ENCODE measurements at regions not wholly inside any gene's neighbourhood (a gene's known extent, or its start where the extent isn't known, plus 50 kb on each side); places are given as distances from the start of the nearest gene placed in this dataset.

- no peak for TF ChIP-seq RCOR1 (IDR thresholded peaks at IDR 0.05; ENCODE audit: low read depth, low read length)
- TF ChIP-seq CHD4 (IDR thresholded peaks at IDR 0.05; ENCODE audit: borderline replicate concordance) = no peak
- TF ChIP-seq BCL3 (IDR thresholded peaks at IDR 0.05) = no peak
- no peak for TF ChIP-seq NFE2L2 (conservative IDR thresholded peaks at IDR 0.05; ENCODE audit: low read length)
- no peak for TF ChIP-seq ZFP36 (IDR thresholded peaks at IDR 0.05; ENCODE audit: borderline replicate concordance, partially characterized antibody)
- TF ChIP-seq MYC (IDR thresholded peaks at IDR 0.05; ENCODE audit: borderline replicate concordance, low read length) = no peak
- TF ChIP-seq REST (IDR thresholded peaks at IDR 0.05) = no peak
Observed at GRCh38 chrX:74065831-74066390, 213.4 kb upstream of the XIST start (continued).

GRCh38 chrX:74063426-74064155 lies 211.1 kb upstream of the XIST start:
- DNase-seq (ENCODE audit: low read depth in 1 of 2, low spot score in 1 of 2) (no peak), FAIRE-seq (no peak), ATAC-seq (no peak)
- Histone ChIP-seq H3K4me3 (no peak overlapping the region), H3K4me1 (no peaks in the 10 kb centered on the region), H3K4me2 (no peak overlapping the region), H3K27ac (no peak overlapping the region), H3K9me3 (no peaks in the 10 kb centered on the region)
- ChIA-PET POLR2A (no interaction called here), CTCF (no interaction called here)
- no peak for TF ChIP-seq HDAC2 (IDR thresholded peaks at IDR 0.05)
- TF ChIP-seq JUNB (IDR thresholded peaks at IDR 0.05) = no peak
- WGBS (ENCODE audit: missing lambda C conversion rate) = 89% methylated on average over 1 of the region's 1 CpG

- Histone ChIP-seq H3K4me3 (no peak overlapping the region), H3K27ac (no peak overlapping the region), H3K4me2 (no peak overlapping the region), H3K4me1 (no peaks in the 10 kb centered on the region), H3K9me3 (no peaks in the 10 kb centered on the region)
- no peak for ATAC-seq
- no peak for TF ChIP-seq ZNF302 (CRISPR knock-in tag; IDR thresholded peaks at IDR 0.05)
- no peak for TF ChIP-seq KDM1A (IDR thresholded peaks at IDR 0.05; ENCODE audit: low read depth)
- TF ChIP-seq BHLHE40 (IDR thresholded peaks at IDR 0.05; ENCODE audit: low read depth, low read length) = no peak
- no peak for TF ChIP-seq RFX5 (IDR thresholded peaks at IDR 0.05)
- no peak for TF ChIP-seq SREBF2 (IDR thresholded peaks at IDR 0.05)
- no peak for TF ChIP-seq RAD21 (conservative IDR thresholded peaks at IDR 0.05 in 1 of 2, IDR thresholded peaks at IDR 0.05 in 1 of 2)
- WGBS (ENCODE audit: missing lambda C conversion rate) = 50% methylated on average over 4 of the region's 4 CpGs
- ChIA-PET POLR2A (no interaction called here), CTCF (no interaction called here)
- FAIRE-seq = no peak
- no peak for DNase-seq (ENCODE audit: low read depth in 1 of 2, low spot score in 1 of 2)
Observed at GRCh38 chrX:74061879-74062278, 209.4 kb upstream of the XIST start.

- no peak overlapping the region for H3K27ac ChIP-seq
- POLR2A ChIA-PET = no interaction called here
- CTCF ChIA-PET = no interaction called here
- DNase-seq (ENCODE audit: low read depth in 1 of 2, low spot score in 1 of 2) (no peak), ATAC-seq (no peak), FAIRE-seq (no peak)
- H3K4me1 ChIP-seq = no peaks in the 10 kb centered on the region
- no peak overlapping the region for H3K4me3 ChIP-seq
- H3K9me3 ChIP-seq = peaks cover 3% of the 10 kb centered on the region; the same call in 1 of the 3 replicates
- TF ChIP-seq HES2 (IDR thresholded peaks at IDR 0.05) (no peak), HOXB5 (CRISPR knock-in tag; IDR thresholded peaks at IDR 0.05) (no peak), PBX3 (IDR thresholded peaks at IDR 0.05) (no peak), CEBPB (IDR thresholded peaks at IDR 0.05) (no peak), HOXA7 (CRISPR knock-in tag; IDR thresholded peaks at IDR 0.05) (no peak), HMGXB4 (CRISPR knock-in tag; IDR thresholded peaks at IDR 0.05; ENCODE audit: borderline replicate concordance) (no peak), RAD21 (conservative IDR thresholded peaks at IDR 0.05 in 1 of 2, IDR thresholded peaks at IDR 0.05 in 1 of 2) (no peak), BHLHE40 (IDR thresholded peaks at IDR 0.05; ENCODE audit: low read depth, low read length) (no peak), E2F6 (IDR thresholded peaks at IDR 0.05; ENCODE audit: borderline replicate concordance, low read depth) (no peak)
- no peak overlapping the region for H3K4me2 ChIP-seq
Observed at GRCh38 chrX:74049126-74049525, 196.6 kb upstream of the XIST start.

Data from A549 (cell line).